ENCODE measurements at regions not wholly inside any gene's neighbourhood (a gene's known extent, or its start where the extent isn't known, plus 50 kb on each side); places are given as distances from the start of the nearest gene placed in this dataset.

DNA sequence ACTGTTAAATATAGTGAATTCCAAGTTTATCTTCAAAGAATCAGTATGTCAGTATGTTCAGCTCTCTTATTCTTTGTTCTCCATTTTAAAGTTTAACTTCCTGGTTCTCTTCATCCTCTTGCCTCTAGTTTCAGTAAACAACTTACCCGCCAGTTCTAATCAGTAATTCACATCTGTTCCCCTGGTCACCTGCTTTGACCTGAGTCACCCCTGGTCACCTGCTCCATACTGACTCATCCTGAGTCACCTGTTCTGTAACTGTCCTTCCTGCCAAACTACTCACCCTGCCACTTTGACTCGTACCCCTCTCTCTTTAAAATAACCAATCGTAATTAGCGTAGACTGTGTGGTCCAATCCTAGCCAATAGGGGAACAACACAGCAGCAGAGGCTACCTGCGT lies 992.7 kb upstream of the HS3ST1 start (continued):
- TF ChIP-seq, protein P1, sequence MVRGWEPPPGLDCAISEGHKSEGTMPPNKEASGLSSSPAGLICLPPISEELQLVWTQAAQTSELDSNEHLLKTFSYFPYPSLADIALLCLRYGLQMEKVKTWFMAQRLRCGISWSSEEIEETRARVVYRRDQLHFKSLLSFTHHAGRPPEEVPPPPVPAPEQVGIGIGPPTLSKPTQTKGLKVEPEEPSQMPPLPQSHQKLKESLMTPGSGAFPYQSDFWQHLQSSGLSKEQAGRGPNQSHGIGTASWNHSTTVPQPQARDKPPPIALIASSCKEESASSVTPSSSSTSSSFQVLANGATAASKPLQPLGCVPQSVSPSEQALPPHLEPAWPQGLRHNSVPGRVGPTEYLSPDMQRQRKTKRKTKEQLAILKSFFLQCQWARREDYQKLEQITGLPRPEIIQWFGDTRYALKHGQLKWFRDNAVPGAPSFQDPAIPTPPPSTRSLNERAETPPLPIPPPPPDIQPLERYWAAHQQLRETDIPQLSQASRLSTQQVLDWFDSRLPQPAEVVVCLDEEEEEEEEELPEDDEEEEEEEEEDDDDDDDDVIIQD (CRISPR knock-in tag; IDR thresholded peaks at IDR 0.05; ENCODE audit: low read depth): peak; percentile 66; the same call in 1 of the 2 replicates
- TF ChIP-seq ZNF232 (CRISPR knock-in tag; IDR thresholded peaks at IDR 0.05; ENCODE audit: borderline replicate concordance): no peak
- no peak for TF ChIP-seq POLR2A (IDR thresholded peaks at IDR 0.05; ENCODE audit: insufficient read depth in 1 of 2, low read depth in 2 of 2, low read length in 2 of 2)
- no peak for TF ChIP-seq ZNF570 (CRISPR knock-in tag; IDR thresholded peaks at IDR 0.05; ENCODE audit: borderline replicate concordance)
- TF ChIP-seq CREB1 (IDR thresholded peaks at IDR 0.05): no peak
- TF ChIP-seq CREB1 (CRISPR knock-in tag; IDR thresholded peaks at IDR 0.05): no peak
- TF ChIP-seq MBD4 (IDR thresholded peaks at IDR 0.05; ENCODE audit: borderline replicate concordance, low read length): no peak
- TF ChIP-seq NR2F1 (CRISPR knock-in tag; IDR thresholded peaks at IDR 0.05): 0 out of 4 replicates have a peak, but pooled peaks of 1 of the 2 experiments have one; percentile 34
- no peak for TF ChIP-seq ZNF703 (CRISPR knock-in tag; IDR thresholded peaks at IDR 0.05; ENCODE audit: borderline replicate concordance)
- no peak for TF ChIP-seq ZNF773 (CRISPR knock-in tag; IDR thresholded peaks at IDR 0.05; ENCODE audit: borderline replicate concordance)
- peak; percentile 83 for TF ChIP-seq ELF3 (CRISPR knock-in tag; IDR thresholded peaks at IDR 0.05)
- TF ChIP-seq ZFP62 (CRISPR knock-in tag; IDR thresholded peaks at IDR 0.05): no peak
- TF ChIP-seq SALL1 (CRISPR knock-in tag; IDR thresholded peaks at IDR 0.05): no peak
- no peak for TF ChIP-seq NCOR1 (IDR thresholded peaks at IDR 0.05; ENCODE audit: borderline replicate concordance, low read length)
- no peak for TF ChIP-seq TEAD2 (CRISPR knock-in tag; IDR thresholded peaks at IDR 0.05)
- peak; percentile 33; the same call in 1 of the 2 replicates for TF ChIP-seq SOX5 (CRISPR knock-in tag; IDR thresholded peaks at IDR 0.05; ENCODE audit: borderline replicate concordance)
- peak; percentile 47; the same call in 1 of the 2 replicates for TF ChIP-seq POGZ (CRISPR knock-in tag; IDR thresholded peaks at IDR 0.05)
- no peak for TF ChIP-seq ZNF343 (CRISPR knock-in tag; IDR thresholded peaks at IDR 0.05)
- TF ChIP-seq, protein P2, sequence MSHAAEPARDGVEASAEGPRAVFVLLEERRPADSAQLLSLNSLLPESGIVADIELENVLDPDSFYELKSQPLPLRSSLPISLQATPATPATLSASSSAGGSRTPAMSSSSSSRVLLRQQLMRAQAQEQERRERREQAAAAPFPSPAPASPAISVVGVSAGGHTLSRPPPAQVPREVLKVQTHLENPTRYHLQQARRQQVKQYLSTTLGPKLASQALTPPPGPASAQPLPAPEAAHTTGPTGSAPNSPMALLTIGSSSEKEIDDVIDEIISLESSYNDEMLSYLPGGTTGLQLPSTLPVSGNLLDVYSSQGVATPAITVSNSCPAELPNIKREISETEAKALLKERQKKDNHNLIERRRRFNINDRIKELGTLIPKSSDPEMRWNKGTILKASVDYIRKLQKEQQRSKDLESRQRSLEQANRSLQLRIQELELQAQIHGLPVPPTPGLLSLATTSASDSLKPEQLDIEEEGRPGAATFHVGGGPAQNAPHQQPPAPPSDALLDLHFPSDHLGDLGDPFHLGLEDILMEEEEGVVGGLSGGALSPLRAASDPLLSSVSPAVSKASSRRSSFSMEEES (CRISPR knock-in tag; IDR thresholded peaks at IDR 0.05): peak; percentile 87
- TF ChIP-seq, protein P3, sequence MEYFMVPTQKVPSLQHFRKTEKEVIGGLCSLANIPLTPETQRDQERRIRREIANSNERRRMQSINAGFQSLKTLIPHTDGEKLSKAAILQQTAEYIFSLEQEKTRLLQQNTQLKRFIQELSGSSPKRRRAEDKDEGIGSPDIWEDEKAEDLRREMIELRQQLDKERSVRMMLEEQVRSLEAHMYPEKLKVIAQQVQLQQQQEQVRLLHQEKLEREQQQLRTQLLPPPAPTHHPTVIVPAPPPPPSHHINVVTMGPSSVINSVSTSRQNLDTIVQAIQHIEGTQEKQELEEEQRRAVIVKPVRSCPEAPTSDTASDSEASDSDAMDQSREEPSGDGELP (IDR thresholded peaks at IDR 0.05; ENCODE audit: borderline replicate concordance, low read depth): peak; percentile 42; the same call in 1 of the 2 replicates
- no peak for TF ChIP-seq ZBTB7B (CRISPR knock-in tag; IDR thresholded peaks at IDR 0.05)
- TF ChIP-seq EP300 (IDR thresholded peaks at IDR 0.05; ENCODE audit: low read depth in 2 of 2, low read length in 2 of 2): peak in 1 of 2 experiments; percentile 10; a peak in 1 of 4 replicates
- no peak for TF ChIP-seq EP300 (CRISPR knock-in tag; IDR thresholded peaks at IDR 0.05; ENCODE audit: borderline replicate concordance)
- peak; percentile 5; the same call in 1 of the 2 replicates for TF ChIP-seq RAD51 (IDR thresholded peaks at IDR 0.05; ENCODE audit: borderline replicate concordance)
- TF ChIP-seq GABPA (IDR thresholded peaks at IDR 0.05; ENCODE audit: low read depth, low read length): no peak
- TF ChIP-seq GABPA (CRISPR knock-in tag; IDR thresholded peaks at IDR 0.05; ENCODE audit: low read depth): 0 out of 2 replicates have a peak, but pooled peaks have one; percentile 10

All from HepG2 (cell line).